ENCODE measurements at regions not wholly inside any gene's neighbourhood (a gene's known extent, or its start where the extent isn't known, plus 50 kb on each side); places are given as distances from the start of the nearest gene placed in this dataset.

DNA sequence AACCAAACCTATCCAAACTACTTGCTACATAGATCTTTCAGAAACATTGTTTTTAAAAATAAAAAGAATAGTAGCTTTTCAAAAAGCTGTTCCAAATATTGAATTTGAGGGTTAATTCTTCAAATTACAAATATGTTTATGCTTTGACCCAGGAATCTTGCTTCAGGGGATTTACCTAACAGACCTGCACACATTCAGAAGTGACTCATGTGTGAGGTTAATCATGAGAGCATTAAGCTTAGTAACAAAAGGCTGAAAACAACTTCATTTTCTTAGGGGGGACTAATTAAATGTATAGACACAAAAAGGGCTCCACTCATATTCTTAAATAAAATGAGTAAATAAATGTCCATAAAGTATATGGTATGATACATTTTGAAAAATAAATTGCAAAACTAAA lies 672.4 kb upstream of the FLRT2 start:
- Mint-ChIP-seq H3K27ac (no peak overlapping the region), H3K4me1 (no peaks in the 10 kb centered on the region), H3K4me3 (no peak overlapping the region), H3K9me3 (peaks cover 6% of the 10 kb centered on the region), H3K27me3 (ENCODE audit: low read depth) (no peaks in the 10 kb centered on the region), H3K36me3 (ENCODE audit: low read depth) (no peaks in the 10 kb centered on the region)
- TF ChIP-seq, protein P1, sequence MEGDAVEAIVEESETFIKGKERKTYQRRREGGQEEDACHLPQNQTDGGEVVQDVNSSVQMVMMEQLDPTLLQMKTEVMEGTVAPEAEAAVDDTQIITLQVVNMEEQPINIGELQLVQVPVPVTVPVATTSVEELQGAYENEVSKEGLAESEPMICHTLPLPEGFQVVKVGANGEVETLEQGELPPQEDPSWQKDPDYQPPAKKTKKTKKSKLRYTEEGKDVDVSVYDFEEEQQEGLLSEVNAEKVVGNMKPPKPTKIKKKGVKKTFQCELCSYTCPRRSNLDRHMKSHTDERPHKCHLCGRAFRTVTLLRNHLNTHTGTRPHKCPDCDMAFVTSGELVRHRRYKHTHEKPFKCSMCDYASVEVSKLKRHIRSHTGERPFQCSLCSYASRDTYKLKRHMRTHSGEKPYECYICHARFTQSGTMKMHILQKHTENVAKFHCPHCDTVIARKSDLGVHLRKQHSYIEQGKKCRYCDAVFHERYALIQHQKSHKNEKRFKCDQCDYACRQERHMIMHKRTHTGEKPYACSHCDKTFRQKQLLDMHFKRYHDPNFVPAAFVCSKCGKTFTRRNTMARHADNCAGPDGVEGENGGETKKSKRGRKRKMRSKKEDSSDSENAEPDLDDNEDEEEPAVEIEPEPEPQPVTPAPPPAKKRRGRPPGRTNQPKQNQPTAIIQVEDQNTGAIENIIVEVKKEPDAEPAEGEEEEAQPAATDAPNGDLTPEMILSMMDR (IDR thresholded peaks at IDR 0.05; ENCODE audit: unreplicated experiment in 3 of 3) = no peak

DNA sequence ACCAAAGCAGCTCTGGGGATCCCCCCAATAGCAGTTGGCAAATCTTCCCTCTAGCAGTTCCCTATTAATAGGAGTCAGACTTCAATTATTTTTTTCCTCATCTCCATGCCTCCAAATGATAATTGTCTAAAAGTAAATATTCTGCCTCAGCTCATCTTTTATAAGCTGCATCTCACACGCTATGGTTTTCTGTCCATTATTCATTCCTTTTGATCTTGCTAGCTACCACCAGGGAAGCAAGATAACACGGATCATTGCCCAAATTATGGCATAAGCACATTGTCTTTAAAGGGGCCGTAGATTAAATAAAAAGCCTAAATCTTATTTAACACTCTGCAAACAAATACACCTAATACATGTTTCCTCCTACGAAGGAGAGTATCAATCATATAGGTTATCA lies 670.8 kb upstream of the FLRT2 start:
- H3K9me3 Mint-ChIP-seq = peaks cover 14% of the 10 kb centered on the region
- TF ChIP-seq, protein P1 (IDR thresholded peaks at IDR 0.05; ENCODE audit: unreplicated experiment in 3 of 3) = no peak
- no peak overlapping the region for H3K27ac Mint-ChIP-seq
- H3K27me3 Mint-ChIP-seq (ENCODE audit: low read depth) = no peaks in the 10 kb centered on the region
- H3K4me3 Mint-ChIP-seq = no peak overlapping the region
- no peaks in the 10 kb centered on the region for H3K36me3 Mint-ChIP-seq (ENCODE audit: low read depth)
- no peaks in the 10 kb centered on the region for H3K4me1 Mint-ChIP-seq

DNA sequence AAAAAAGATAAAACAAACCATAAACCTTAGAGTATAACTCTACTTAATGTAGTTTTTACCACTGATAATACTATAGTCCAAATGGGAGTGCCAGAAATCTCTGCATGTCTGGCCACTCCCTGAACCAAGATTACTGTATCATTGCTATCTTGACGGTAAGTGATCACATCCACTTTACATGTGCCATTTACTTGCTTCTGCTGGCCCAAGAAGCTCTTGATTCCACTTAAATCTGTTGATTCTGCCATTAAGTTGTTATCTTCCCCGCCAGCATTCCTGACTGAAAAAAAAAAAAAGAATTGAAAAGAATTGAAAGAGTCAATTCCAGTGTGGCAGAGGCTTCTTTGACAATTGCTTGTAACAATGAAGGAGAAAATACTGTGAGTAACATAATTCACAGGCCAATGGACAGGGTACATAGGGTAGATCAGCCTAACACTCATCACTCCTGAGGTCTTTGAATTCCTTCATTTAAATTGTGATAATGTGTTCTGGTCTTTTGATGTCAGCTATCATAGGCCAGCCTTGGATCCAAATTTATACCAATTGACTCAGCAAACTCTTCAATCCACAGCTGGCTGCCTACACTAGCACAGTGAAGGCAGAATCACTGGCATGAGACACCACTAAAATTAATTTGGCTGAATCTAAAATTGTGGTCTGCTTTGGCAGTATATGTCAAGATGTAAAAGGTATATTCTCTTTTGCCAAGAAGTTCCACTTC lies 665.2 kb upstream of the FLRT2 start:
- peaks cover 15% of the 10 kb centered on the region for H3K9me3 Mint-ChIP-seq
- H3K4me1 Mint-ChIP-seq = no peaks in the 10 kb centered on the region
- H3K4me3 Mint-ChIP-seq = no peak overlapping the region
- H3K36me3 Mint-ChIP-seq (ENCODE audit: low read depth) = no peaks in the 10 kb centered on the region
- no peak overlapping the region for H3K27ac Mint-ChIP-seq
- TF ChIP-seq, protein P1 (IDR thresholded peaks at IDR 0.05; ENCODE audit: unreplicated experiment in 3 of 3) = no peak
- H3K27me3 Mint-ChIP-seq (ENCODE audit: low read depth) = no peaks in the 10 kb centered on the region

DNA sequence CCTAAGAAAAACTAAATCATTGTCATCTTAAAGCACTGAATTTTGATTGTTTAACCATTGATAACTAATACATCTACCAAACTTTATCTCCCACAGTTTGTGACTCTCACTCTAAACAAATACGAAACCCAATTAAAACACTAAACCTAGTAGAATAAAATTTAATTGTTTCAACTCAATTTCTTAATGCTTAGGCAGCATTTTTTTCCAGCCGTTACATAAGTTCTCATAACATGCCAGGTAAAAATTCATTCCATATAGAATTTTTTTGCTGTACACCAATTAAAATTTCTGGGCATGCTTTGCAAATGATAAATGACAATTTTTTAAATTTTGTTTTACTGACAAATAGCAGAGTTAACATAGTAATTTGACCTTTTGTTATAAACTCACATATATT lies 658.2 kb upstream of the FLRT2 start:
- TF ChIP-seq, protein P1 (IDR thresholded peaks at IDR 0.05; ENCODE audit: unreplicated experiment in 3 of 3) = no peak
- Mint-ChIP-seq H3K27ac (no peak overlapping the region), H3K36me3 (ENCODE audit: low read depth) (no peaks in the 10 kb centered on the region), H3K4me3 (no peak overlapping the region), H3K27me3 (ENCODE audit: low read depth) (no peaks in the 10 kb centered on the region), H3K9me3 (peaks cover 8% of the 10 kb centered on the region), H3K4me1 (peaks cover 10% of the 10 kb centered on the region)

DNA sequence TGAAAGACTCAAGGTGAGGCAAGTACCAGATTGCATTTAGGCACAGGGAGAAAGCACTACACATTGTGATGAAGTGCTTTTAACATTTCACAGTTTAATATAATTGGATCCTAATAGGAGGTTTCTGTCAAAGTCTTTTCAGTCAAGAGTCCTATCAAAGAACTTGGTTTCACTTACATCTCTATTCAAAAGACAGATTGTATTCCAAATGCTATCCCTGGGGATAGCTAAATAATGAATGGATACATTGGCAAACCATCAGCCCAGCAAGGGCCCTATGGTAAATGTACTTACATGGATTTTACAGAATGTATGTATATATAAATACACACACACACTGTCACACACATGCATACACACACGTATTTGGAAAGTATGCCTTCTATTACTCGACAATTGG lies 655.5 kb upstream of the FLRT2 start:
- Mint-ChIP-seq H3K36me3 (ENCODE audit: low read depth) (no peaks in the 10 kb centered on the region), H3K4me3 (no peak overlapping the region), H3K9me3 (peaks cover 8% of the 10 kb centered on the region), H3K27me3 (ENCODE audit: low read depth) (no peaks in the 10 kb centered on the region), H3K4me1 (peaks cover 10% of the 10 kb centered on the region), H3K27ac (peak overlapping the region; percentile 16 to 71 (median 65))
- TF ChIP-seq, protein P1 (IDR thresholded peaks at IDR 0.05; ENCODE audit: unreplicated experiment in 3 of 3) = no peak

DNA sequence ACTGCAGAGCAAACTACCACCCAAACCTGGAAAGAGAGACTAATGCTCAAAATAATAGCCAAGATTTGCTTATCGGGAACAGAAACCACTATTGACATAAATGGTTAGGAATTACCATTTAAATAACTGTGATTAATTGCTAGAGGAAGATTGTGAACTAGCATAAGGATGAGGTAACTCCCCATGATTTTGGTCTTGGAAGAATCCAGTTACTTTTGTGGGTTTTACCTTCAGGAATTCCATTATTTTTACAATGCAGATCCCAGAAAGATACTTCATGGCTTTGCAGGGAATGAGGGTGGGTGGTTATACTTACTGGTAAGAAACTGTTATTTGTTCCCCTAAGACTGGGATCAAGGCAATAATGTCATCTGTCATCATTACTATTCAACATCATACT lies 652.9 kb upstream of the FLRT2 start:
- Mint-ChIP-seq H3K36me3 (ENCODE audit: low read depth) (no peaks in the 10 kb centered on the region), H3K4me1 (peaks cover 10% of the 10 kb centered on the region), H3K4me3 (no peak overlapping the region), H3K9me3 (peaks cover 4% of the 10 kb centered on the region), H3K27me3 (ENCODE audit: low read depth) (no peaks in the 10 kb centered on the region), H3K27ac (no peak overlapping the region)
- TF ChIP-seq, protein P1 (IDR thresholded peaks at IDR 0.05; ENCODE audit: unreplicated experiment in 3 of 3) = no peak
